GM21526 (cell line): ENCODE measurements at regions not wholly inside any gene's neighbourhood (a gene's known extent, or its start where the extent isn't known, plus 50 kb on each side); places are given as distances from the start of the nearest gene placed in this dataset.

ENCODE experiments used
- ATAC-seq: cut with Tn5 transposase; IDR thresholded peaks from one replicate; pipeline ENCODE4 v1.9.1; 2021; ENCODE audit warnings: moderate library complexity; ENCODE audit not compliant: unreplicated experiment, low FRiP score

- no peak for ATAC-seq
These were observed 54.7 kb upstream of the KLF13 start for GRCh38 chr15:31271711-31272557.

- no peak for ATAC-seq
These were observed 53.9 kb upstream of the KLF13 start for GRCh38 chr15:31272558-31273257.

- no peak for ATAC-seq
These were observed 53.2 kb upstream of the KLF13 start for GRCh38 chr15:31273258-31273941.

- ATAC-seq: no peak
These were observed 51.9 kb upstream of the KLF13 start for GRCh38 chr15:31274496-31275330.

GRCh38 chr15:31275331-31276262, 51.0 kb upstream of the KLF13 start:
- no peak for ATAC-seq

- no peak for ATAC-seq
These were observed 49.9 kb upstream of the KLF13 start for GRCh38 chr15:31276596-31277298.
